A549 (cell line): ENCODE measurements at regions not wholly inside any gene's neighbourhood (a gene's known extent, or its start where the extent isn't known, plus 50 kb on each side); places are given as distances from the start of the nearest gene placed in this dataset.

ENCODE experiments used
- MYC ChIP-seq: IDR thresholded peaks from 2 replicates; pipeline ENCODE4 v1.6.1; 2012; ENCODE audit warnings: mild to moderate bottlenecking, inconsistent platforms, low read length, improper control_type of control experiment, borderline replicate concordance
- POLR2A ChIP-seq: IDR thresholded peaks from 2 replicates; pipeline ENCODE4 v1.6.1; 2012; ENCODE audit warnings: mild to moderate bottlenecking, low read length
- TF ChIP-seq, protein P1 (sequence below): fragments of >200 bp; sonication (Bioruptor Twin); formaldehyde crosslinking; IDR thresholded peaks from 3 replicates; pipeline ENCODE4 v1.5.1; 2016

DNA sequence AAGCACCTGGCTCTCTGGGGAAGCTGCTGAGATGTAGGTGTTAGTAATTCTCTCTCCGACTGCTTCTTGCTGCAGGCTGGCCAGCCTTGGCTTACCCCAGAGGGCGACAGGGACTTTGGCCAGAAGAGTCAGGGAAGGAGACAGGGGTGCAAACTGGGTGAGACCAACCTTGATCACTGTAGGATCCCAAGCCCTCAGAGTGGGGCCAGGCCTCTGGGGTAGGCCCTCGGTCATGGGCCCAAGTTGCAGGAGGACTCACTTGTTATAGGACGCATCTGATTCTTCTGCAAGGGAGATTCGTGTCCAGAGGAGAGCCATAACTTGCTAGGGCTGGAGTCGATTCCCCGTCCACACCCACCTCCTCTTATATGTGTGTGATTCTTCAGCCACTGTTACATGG, 111.7 kb upstream of the SIX3 start:
- no peak for TF ChIP-seq MYC
- TF ChIP-seq, protein P1, sequence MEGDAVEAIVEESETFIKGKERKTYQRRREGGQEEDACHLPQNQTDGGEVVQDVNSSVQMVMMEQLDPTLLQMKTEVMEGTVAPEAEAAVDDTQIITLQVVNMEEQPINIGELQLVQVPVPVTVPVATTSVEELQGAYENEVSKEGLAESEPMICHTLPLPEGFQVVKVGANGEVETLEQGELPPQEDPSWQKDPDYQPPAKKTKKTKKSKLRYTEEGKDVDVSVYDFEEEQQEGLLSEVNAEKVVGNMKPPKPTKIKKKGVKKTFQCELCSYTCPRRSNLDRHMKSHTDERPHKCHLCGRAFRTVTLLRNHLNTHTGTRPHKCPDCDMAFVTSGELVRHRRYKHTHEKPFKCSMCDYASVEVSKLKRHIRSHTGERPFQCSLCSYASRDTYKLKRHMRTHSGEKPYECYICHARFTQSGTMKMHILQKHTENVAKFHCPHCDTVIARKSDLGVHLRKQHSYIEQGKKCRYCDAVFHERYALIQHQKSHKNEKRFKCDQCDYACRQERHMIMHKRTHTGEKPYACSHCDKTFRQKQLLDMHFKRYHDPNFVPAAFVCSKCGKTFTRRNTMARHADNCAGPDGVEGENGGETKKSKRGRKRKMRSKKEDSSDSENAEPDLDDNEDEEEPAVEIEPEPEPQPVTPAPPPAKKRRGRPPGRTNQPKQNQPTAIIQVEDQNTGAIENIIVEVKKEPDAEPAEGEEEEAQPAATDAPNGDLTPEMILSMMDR, result no peak
- no peak for TF ChIP-seq POLR2A
